ENCODE measurements at regions not wholly inside any gene's neighbourhood (a gene's known extent, or its start where the extent isn't known, plus 50 kb on each side); places are given as distances from the start of the nearest gene placed in this dataset.

- TF ChIP-seq CTCF (IDR thresholded peaks at IDR 0.05; ENCODE audit: insufficient read depth, low read length, poor library complexity, severe bottlenecking), result no peak
- no peaks in the 10 kb centered on the region for H3K27me3 ChIP-seq (replicated peaks; ENCODE audit: control insufficient read depth, insufficient read depth, low read length)
- H3K4me3 ChIP-seq (replicated peaks; ENCODE audit: low read depth, low read length), result no peak overlapping the region
- no peaks in the 10 kb centered on the region for H3K36me3 ChIP-seq (ENCODE audit: control insufficient read depth, insufficient read depth, low read length)
- DNase-seq (ENCODE audit: extremely low read depth, insufficient read length), result no peak
These were observed 287.5 kb upstream of the FKBP1C start for GRCh38 chr6:62923728-62924127.

GRCh38 chr6:62940848-62941247, 270.4 kb upstream of the FKBP1C start:
- no peak for DNase-seq (ENCODE audit: extremely low read depth, insufficient read length)
- no peaks in the 10 kb centered on the region for H3K36me3 ChIP-seq (ENCODE audit: control insufficient read depth, insufficient read depth, low read length)
- no peak for TF ChIP-seq CTCF (IDR thresholded peaks at IDR 0.05; ENCODE audit: insufficient read depth, low read length, poor library complexity, severe bottlenecking)
- no peaks in the 10 kb centered on the region for H3K27me3 ChIP-seq (replicated peaks; ENCODE audit: control insufficient read depth, insufficient read depth, low read length)
- H3K4me3 ChIP-seq (replicated peaks; ENCODE audit: low read depth, low read length), result no peak overlapping the region

- Histone ChIP-seq H3K27me3 (replicated peaks; ENCODE audit: control insufficient read depth, insufficient read depth, low read length) (no peaks in the 10 kb centered on the region), H3K4me3 (replicated peaks; ENCODE audit: low read depth, low read length) (no peak overlapping the region), H3K36me3 (ENCODE audit: control insufficient read depth, insufficient read depth, low read length) (no peaks in the 10 kb centered on the region)
- DNase-seq (ENCODE audit: extremely low read depth, insufficient read length), result no peak
- TF ChIP-seq CTCF (IDR thresholded peaks at IDR 0.05; ENCODE audit: insufficient read depth, low read length, poor library complexity, severe bottlenecking), result no peak
These were observed 269.3 kb upstream of the FKBP1C start for GRCh38 chr6:62942000-62942399.

- H3K36me3 ChIP-seq (ENCODE audit: control insufficient read depth, insufficient read depth, low read length), result no peaks in the 10 kb centered on the region
- H3K4me3 ChIP-seq (replicated peaks; ENCODE audit: low read depth, low read length), result no peak overlapping the region
- H3K27me3 ChIP-seq (replicated peaks; ENCODE audit: control insufficient read depth, insufficient read depth, low read length), result no peaks in the 10 kb centered on the region
- DNase-seq (ENCODE audit: extremely low read depth, insufficient read length), result no peak
- no peak for TF ChIP-seq CTCF (IDR thresholded peaks at IDR 0.05; ENCODE audit: insufficient read depth, low read length, poor library complexity, severe bottlenecking)
These were observed 242.4 kb upstream of the FKBP1C start for GRCh38 chr6:62968834-62969233.

GRCh38 chr6:62971976-62972658, 239.2 kb upstream of the FKBP1C start:
- DNase-seq (ENCODE audit: extremely low read depth, insufficient read length), result no peak

More at GRCh38 chr6:62971976-62972658, 239.2 kb upstream of the FKBP1C start:
- H3K27me3 ChIP-seq (replicated peaks; ENCODE audit: control insufficient read depth, insufficient read depth, low read length), result no peaks in the 10 kb centered on the region
- H3K36me3 ChIP-seq (ENCODE audit: control insufficient read depth, insufficient read depth, low read length), result no peaks in the 10 kb centered on the region
- no peak for TF ChIP-seq CTCF (IDR thresholded peaks at IDR 0.05; ENCODE audit: insufficient read depth, low read length, poor library complexity, severe bottlenecking)
- H3K4me3 ChIP-seq (replicated peaks; ENCODE audit: low read depth, low read length), result no peak overlapping the region

Measured in GM06990 (cell line).